ENCODE measurements at regions not wholly inside any gene's neighbourhood (a gene's known extent, or its start where the extent isn't known, plus 50 kb on each side); places are given as distances from the start of the nearest gene placed in this dataset.

- ChIA-PET POLR2A (no interaction called here), CTCF (interaction anchor here (1.4 kb wide), 1 partner anchor 20 kb away, joined by 5 read pairs; no protein-coding TSS in a partner anchor)
- H3K4me3 ChIP-seq (ENCODE audit: low read depth, low read length): no peak overlapping the region
- no peaks in the 10 kb centered on the region for H3K9me3 ChIP-seq (ENCODE audit: control insufficient read depth, insufficient read depth, low read length)
- H3K27ac ChIP-seq (ENCODE audit: low read depth, low read length): no peak overlapping the region
- TF ChIP-seq CTCF (IDR thresholded peaks at IDR 0.05; ENCODE audit: low read depth, low read length): no peak
- DNase-seq (ENCODE audit: low read depth, low spot score): no peak
- no peaks in the 10 kb centered on the region for H3K27me3 ChIP-seq (ENCODE audit: control insufficient read depth, insufficient read depth, low read length)
These were observed 480.8 kb downstream of the PSAT1 start for GRCh38 chr9:78777747-78778146.

- no peaks in the 10 kb centered on the region for H3K9me3 ChIP-seq (ENCODE audit: control insufficient read depth, insufficient read depth, low read length)
- no peak overlapping the region for H3K4me3 ChIP-seq (ENCODE audit: low read depth, low read length)
- ChIA-PET POLR2A (no interaction called here), CTCF (interaction anchor here (0.6 to 1.4 kb wide), 2 partner anchors 20 to 1398 kb away, joined by 4 to 5 read pairs; no protein-coding TSS in a partner anchor)
- no peak overlapping the region for H3K27ac ChIP-seq (ENCODE audit: low read depth, low read length)
- no peak for TF ChIP-seq CTCF (IDR thresholded peaks at IDR 0.05; ENCODE audit: low read depth, low read length)
- no peak for DNase-seq (ENCODE audit: low read depth, low spot score)
- H3K27me3 ChIP-seq (ENCODE audit: control insufficient read depth, insufficient read depth, low read length): no peaks in the 10 kb centered on the region
These were observed 481.4 kb downstream of the PSAT1 start for GRCh38 chr9:78778318-78778717.

GRCh38 chr9:78778861-78779374, 482.0 kb downstream of the PSAT1 start:
- no peak for TF ChIP-seq CTCF (IDR thresholded peaks at IDR 0.05; ENCODE audit: low read depth, low read length)
- Histone ChIP-seq H3K4me3 (ENCODE audit: low read depth, low read length) (no peak overlapping the region), H3K27ac (ENCODE audit: low read depth, low read length) (no peak overlapping the region), H3K27me3 (ENCODE audit: control insufficient read depth, insufficient read depth, low read length) (no peaks in the 10 kb centered on the region), H3K9me3 (ENCODE audit: control insufficient read depth, insufficient read depth, low read length) (no peaks in the 10 kb centered on the region)
- POLR2A ChIA-PET: no interaction called here
- DNase-seq (ENCODE audit: low read depth, low spot score): no peak
- CTCF ChIA-PET: interaction anchor here (0.6 to 1.4 kb wide), 3 partner anchors 19 to 1397 kb away, joined by 3 to 5 read pairs (median 4); no protein-coding TSS in a partner anchor

- TF ChIP-seq CTCF (IDR thresholded peaks at IDR 0.05; ENCODE audit: low read depth, low read length): no peak
- POLR2A ChIA-PET: no interaction called here
- Histone ChIP-seq H3K27me3 (ENCODE audit: control insufficient read depth, insufficient read depth, low read length) (no peaks in the 10 kb centered on the region), H3K9me3 (ENCODE audit: control insufficient read depth, insufficient read depth, low read length) (no peaks in the 10 kb centered on the region), H3K4me3 (ENCODE audit: low read depth, low read length) (no peak overlapping the region), H3K27ac (ENCODE audit: low read depth, low read length) (no peak overlapping the region)
- no peak for DNase-seq (ENCODE audit: low read depth, low spot score)
- CTCF ChIA-PET: no interaction called here
These were observed 484.8 kb downstream of the PSAT1 start for GRCh38 chr9:78781681-78782080.

- CTCF ChIA-PET: no interaction called here
- Histone ChIP-seq H3K4me3 (ENCODE audit: low read depth, low read length) (no peak overlapping the region), H3K27me3 (ENCODE audit: control insufficient read depth, insufficient read depth, low read length) (no peaks in the 10 kb centered on the region), H3K27ac (ENCODE audit: low read depth, low read length) (no peak overlapping the region), H3K9me3 (ENCODE audit: control insufficient read depth, insufficient read depth, low read length) (no peaks in the 10 kb centered on the region)
- DNase-seq (ENCODE audit: low read depth, low spot score): no peak
- TF ChIP-seq CTCF (IDR thresholded peaks at IDR 0.05; ENCODE audit: low read depth, low read length): no peak
- POLR2A ChIA-PET: no interaction called here
These were observed 485.3 kb downstream of the PSAT1 start for GRCh38 chr9:78782234-78782633.
